H9 (cell line): ENCODE measurements at regions not wholly inside any gene's neighbourhood (a gene's known extent, or its start where the extent isn't known, plus 50 kb on each side); places are given as distances from the start of the nearest gene placed in this dataset.

Experiments
- DNase-seq: peaks from one replicate; pipeline ENCODE4 v3.0.0-alpha.2; 2017
- H2AFZ ChIP-seq: one replicate; pipeline ENCODE4 v1.6.1; 2013; ENCODE audit warnings: mild to moderate bottlenecking, low read length, control low read depth, moderate library complexity
- H2AK5ac ChIP-seq: 2 replicates; pipeline ENCODE4 v1.6.1; 2013; ENCODE audit warnings: low read length, control low read depth, mixed read lengths; ENCODE audit not compliant: insufficient read length
- H2BK120ac ChIP-seq: one replicate; pipeline ENCODE4 v1.6.1; 2013; ENCODE audit warnings: low read depth, mild to moderate bottlenecking, low read length, control low read depth, inconsistent platforms; ENCODE audit not compliant: poor library complexity, severe bottlenecking
- H2BK12ac ChIP-seq: 2 replicates; pipeline ENCODE4 v1.6.1; 2013; ENCODE audit warnings: low read length, control low read depth, mixed read lengths, low read depth; ENCODE audit not compliant: insufficient read length
- H2BK15ac ChIP-seq: 2 replicates; pipeline ENCODE4 v1.6.1; 2013; ENCODE audit warnings: low read depth, low read length, control low read depth
- H2BK20ac ChIP-seq: one replicate; pipeline ENCODE4 v1.6.1; 2013; ENCODE audit warnings: low read depth, mild to moderate bottlenecking, low read length, control low read depth, inconsistent platforms; ENCODE audit not compliant: poor library complexity, severe bottlenecking
- H2BK5ac ChIP-seq: 2 replicates; pipeline ENCODE4 v1.6.1; 2013; ENCODE audit warnings: low read length, control low read depth, mixed read lengths; ENCODE audit not compliant: insufficient read length
- H3K14ac ChIP-seq: 2 replicates; pipeline ENCODE4 v1.6.1; 2013; ENCODE audit warnings: low read length, control low read depth; ENCODE audit not compliant: insufficient read depth
- H3K18ac ChIP-seq: 2 replicates; pipeline ENCODE4 v1.6.1; 2013; ENCODE audit warnings: low read depth, mild to moderate bottlenecking, mixed read lengths, low read length, control low read depth; ENCODE audit not compliant: insufficient read length
- H3K23ac ChIP-seq: 2 replicates; pipeline ENCODE4 v1.6.1; 2013; ENCODE audit warnings: low read length, control low read depth, mixed read lengths, low read depth; ENCODE audit not compliant: insufficient read length
- H3K23me2 ChIP-seq: 2 replicates; pipeline ENCODE4 v1.6.1; 2013; ENCODE audit warnings: low read depth, mild to moderate bottlenecking, mixed read lengths, low read length, control low read depth; ENCODE audit not compliant: insufficient read length, poor library complexity, severe bottlenecking
- H3K27ac ChIP-seq: 2 replicates; pipeline ENCODE4 v1.5.1; 2013; ENCODE audit warnings: low read length, control low read depth, mixed read lengths, low read depth; ENCODE audit not compliant: insufficient read length
- H3K27me3 ChIP-seq: 2 replicates; pipeline ENCODE4 v1.6.1; 2013; ENCODE audit warnings: low read length, control low read depth, inconsistent platforms; ENCODE audit not compliant: insufficient read depth
- H3K4ac ChIP-seq: 2 replicates; pipeline ENCODE4 v1.6.1; 2013; ENCODE audit warnings: low read depth, mild to moderate bottlenecking, control low read depth, inconsistent platforms, low read length, moderate library complexity
- H3K4me1 ChIP-seq: 2 replicates; pipeline ENCODE4 v1.6.1; 2013; ENCODE audit warnings: low read length, control low read depth, inconsistent platforms; ENCODE audit not compliant: insufficient read depth
- H3K4me2 ChIP-seq: 2 replicates; pipeline ENCODE4 v1.6.1; 2013; ENCODE audit warnings: low read length, control low read depth, mixed read lengths; ENCODE audit not compliant: insufficient read length, insufficient read depth
- H3K56ac ChIP-seq: 2 replicates; pipeline ENCODE4 v1.6.1; 2013; ENCODE audit warnings: low read depth, mild to moderate bottlenecking, mixed read lengths, low read length, control low read depth; ENCODE audit not compliant: insufficient read length
- H3K79me1 ChIP-seq: 2 replicates; pipeline ENCODE4 v1.6.1; 2013; ENCODE audit warnings: low read depth, mild to moderate bottlenecking, moderate library complexity, low read length, control low read depth, inconsistent platforms; ENCODE audit not compliant: insufficient read depth, poor library complexity, severe bottlenecking
- H3K79me2 ChIP-seq: 2 replicates; pipeline ENCODE4 v1.6.1; 2013; ENCODE audit warnings: low read length, control low read depth, inconsistent platforms; ENCODE audit not compliant: insufficient read depth
- H3K9ac ChIP-seq: 2 replicates; pipeline ENCODE4 v1.6.1; 2013; ENCODE audit warnings: low read length, control low read depth, mixed read lengths; ENCODE audit not compliant: insufficient read length; ENCODE audit errors: extremely low read depth
- H3K9me3 ChIP-seq: one replicate; pipeline ENCODE4 v1.6.1; 2013; ENCODE audit warnings: low read depth, low read length, inconsistent platforms; ENCODE audit not compliant: control insufficient read depth
- H3T11ph ChIP-seq: one replicate; pipeline ENCODE4 v1.6.1; 2013; ENCODE audit warnings: mild to moderate bottlenecking, low read length, control low read depth, inconsistent platforms
- H4K20me1 ChIP-seq: one replicate; pipeline ENCODE4 v1.6.1; 2013; ENCODE audit not compliant: control insufficient read depth, insufficient read length, insufficient read depth
- H4K5ac ChIP-seq: 2 replicates; pipeline ENCODE4 v1.6.1; 2013; ENCODE audit warnings: low read depth, mild to moderate bottlenecking, mixed read lengths, low read length, control low read depth; ENCODE audit not compliant: insufficient read length
- H4K8ac ChIP-seq: replicated peaks from 2 replicates; pipeline ENCODE4 v1.6.1; 2013; ENCODE audit warnings: low read length, control low read depth, mixed read lengths, low read depth; ENCODE audit not compliant: insufficient read length
- H4K91ac ChIP-seq: 2 replicates; pipeline ENCODE4 v1.6.1; 2013; ENCODE audit warnings: low read depth, mild to moderate bottlenecking, moderate library complexity, mixed read lengths, low read length, control low read depth; ENCODE audit not compliant: insufficient read length
- H3K27ac Mint-ChIP-seq, 3 experiments: 2 replicates in 2 of 3; 3 replicates in 1 of 3; pipeline ENCODE4 v1.8.0; 2020 to 2021; ENCODE audit warnings: mixed read lengths in 3 of 3, mild to moderate bottlenecking in 1 of 3, moderate library complexity in 1 of 3
- H3K27me3 Mint-ChIP-seq: 2 replicates; pipeline ENCODE4 v1.8.0; 2021; ENCODE audit warnings: low read depth, mild to moderate bottlenecking, moderate library complexity, mixed read lengths
- H3K36me3 Mint-ChIP-seq, 3 experiments: 2 replicates in 2 of 3; 3 replicates in 1 of 3; pipeline ENCODE4 v1.8.0; 2020 to 2021; ENCODE audit warnings: low read depth in 3 of 3, mixed read lengths in 3 of 3; ENCODE audit not compliant: insufficient read depth in 1 of 3
- H3K4me1 Mint-ChIP-seq, 2 experiments: 2 replicates each; pipeline ENCODE4 v1.8.0; 2020; ENCODE audit warnings: mixed read lengths in 2 of 2
- H3K4me3 Mint-ChIP-seq, 2 experiments: 2 replicates in 1 of 2; 3 replicates in 1 of 2; pipeline ENCODE4 v1.8.0; 2020 to 2021; ENCODE audit warnings: mild to moderate bottlenecking in 2 of 2, mixed read lengths in 2 of 2, moderate library complexity in 1 of 2
- H3K9me3 Mint-ChIP-seq, 2 experiments: 2 replicates in 1 of 2; 3 replicates in 1 of 2; pipeline ENCODE4 v1.8.0; 2020; ENCODE audit warnings: mild to moderate bottlenecking in 2 of 2, mixed read lengths in 2 of 2, moderate library complexity in 1 of 2
- CTCF ChIP-seq: fragments of 200-600 bp; sonication (generic); conservative IDR thresholded peaks from 3 replicates; pipeline ENCODE4 v1.8.0; 2021; ENCODE audit warnings: antibody characterized with exemption, mild to moderate bottlenecking
- WGBS: extraction: QIAGEN DNeasy Blood & Tissue Kit; methylation state at CpG from one replicate; pipeline ENCODE4 v1.1.7; 2013; ENCODE audit warnings: missing lambda C conversion rate, low lambda C conversion rate, mixed read lengths; ENCODE audit not compliant: insufficient read length; ENCODE audit errors: extremely low coverage; 5-methylcytosine and 5-hydroxymethylcytosine counted together

- no peak overlapping the region for H3K23ac ChIP-seq
- H3K9ac ChIP-seq: no peak overlapping the region
- no peak overlapping the region for H2AK5ac ChIP-seq
- no peaks in the 10 kb centered on the region for H3K79me1 ChIP-seq
- no peak overlapping the region for H2BK15ac ChIP-seq
- 0 out of 2 replicates have a peak, but pooled peaks cover 3% of the 10 kb centered on the region for H3K4me1 ChIP-seq
- no peak overlapping the region for H3T11ph ChIP-seq
- DNase-seq: no peak
- no peak overlapping the region for H2AFZ ChIP-seq
- Mint-ChIP-seq H3K27ac (no peak overlapping the region), H3K27me3 (peaks cover 64% of the 10 kb centered on the region), H3K36me3 (no peaks in the 10 kb centered on the region), H3K4me3 (no peak overlapping the region), H3K4me1 (peaks cover 9% of the 10 kb centered on the region in 2 experiments), H3K9me3 (no peaks in the 10 kb centered on the region; a peak in 2 of 5 replicates)
- H4K8ac ChIP-seq: no peak overlapping the region
- no CpG with 5 or more reads among the region's 2 CpGs for WGBS
- H4K91ac ChIP-seq: no peak overlapping the region
- no peak overlapping the region for H3K27ac ChIP-seq
- H2BK20ac ChIP-seq: no peak overlapping the region
- peaks cover 23% of the 10 kb centered on the region; the same call in 1 of the 2 replicates for H3K27me3 ChIP-seq
- no peak overlapping the region for H3K4ac ChIP-seq
- no peaks in the 10 kb centered on the region for H3K23me2 ChIP-seq
- H3K4me2 ChIP-seq: no peak overlapping the region
- no peaks in the 10 kb centered on the region for H3K79me2 ChIP-seq
- no peaks in the 10 kb centered on the region for H4K20me1 ChIP-seq
- H3K18ac ChIP-seq: no peak overlapping the region
- H2BK12ac ChIP-seq: no peak overlapping the region
- no peak overlapping the region for H3K14ac ChIP-seq
- H3K56ac ChIP-seq: no peak overlapping the region
- no peaks in the 10 kb centered on the region for H3K9me3 ChIP-seq
- no peak overlapping the region for H2BK5ac ChIP-seq
- TF ChIP-seq CTCF: no peak
- no peak overlapping the region for H4K5ac ChIP-seq
- no peak overlapping the region for H2BK120ac ChIP-seq
Measured at GRCh38 chr3:177340243-177340830, 143.1 kb upstream of the TBL1XR1 start.
